Inflammatory macrophage (primary cell): ENCODE measurements at regions not wholly inside any gene's neighbourhood (a gene's known extent, or its start where the extent isn't known, plus 50 kb on each side); places are given as distances from the start of the nearest gene placed in this dataset.

Experiments
- DNase-seq, 2 donors: peaks; one replicate each; pipeline ENCODE4 v3.0.0-alpha.2; 2020 to 2022

DNA sequence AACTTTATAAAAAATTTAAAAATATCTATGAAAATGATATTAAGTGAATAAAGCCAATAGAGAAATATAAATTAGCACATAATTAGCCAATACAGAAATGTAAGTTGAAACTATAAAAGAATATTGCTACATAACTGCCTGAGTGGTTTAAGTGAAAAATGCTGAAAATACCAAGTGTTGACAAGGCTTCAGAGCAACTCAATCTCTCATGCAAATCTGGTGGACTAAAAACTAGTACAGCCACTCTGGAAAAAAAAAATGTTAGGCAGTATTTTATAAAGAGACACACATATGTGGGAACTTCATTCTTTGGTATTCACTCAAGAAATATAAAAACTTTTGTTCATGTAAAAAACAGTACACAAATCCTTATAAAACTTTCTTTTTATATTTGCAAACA, 833.7 kb upstream of the ROBO1 start:
- no peak for DNase-seq

DNA sequence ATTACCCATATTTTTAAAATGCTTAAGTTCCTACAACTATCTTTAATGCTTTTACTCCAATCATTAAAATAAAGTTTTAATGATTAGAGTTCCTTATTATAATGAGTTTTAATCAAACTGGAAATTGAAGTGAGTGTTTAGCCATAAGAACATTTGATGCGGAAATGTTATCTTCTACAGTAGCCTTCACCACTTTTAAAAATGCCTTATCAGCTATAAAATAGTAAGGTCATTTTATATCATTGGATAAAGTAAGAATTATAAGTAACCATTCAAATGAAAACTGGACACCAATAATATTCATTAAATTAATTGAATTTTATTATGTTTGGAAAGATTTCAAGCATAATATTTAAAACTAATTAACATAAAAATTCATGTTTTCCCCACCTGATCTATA, 825.0 kb upstream of the ROBO1 start:
- no peak for DNase-seq

DNA sequence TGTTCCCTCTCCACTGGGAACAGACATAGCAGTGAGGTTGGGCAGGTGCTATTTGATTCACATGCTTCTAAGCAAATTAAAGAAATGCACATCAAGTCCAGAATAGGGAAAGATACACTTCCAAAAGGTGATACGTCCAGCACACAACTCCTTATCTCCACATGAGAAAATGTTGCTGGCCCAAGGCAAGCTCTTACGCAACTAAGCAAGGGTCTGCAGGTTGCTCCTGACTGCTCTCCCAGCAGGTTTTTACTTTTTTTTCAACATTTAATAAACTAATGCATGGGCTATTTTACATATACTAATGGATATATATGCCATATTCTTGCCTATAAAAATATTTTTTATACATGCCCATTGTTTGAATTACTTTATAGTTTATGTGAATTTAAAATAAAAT, 818.5 kb upstream of the ROBO1 start:
- no peak for DNase-seq

DNA sequence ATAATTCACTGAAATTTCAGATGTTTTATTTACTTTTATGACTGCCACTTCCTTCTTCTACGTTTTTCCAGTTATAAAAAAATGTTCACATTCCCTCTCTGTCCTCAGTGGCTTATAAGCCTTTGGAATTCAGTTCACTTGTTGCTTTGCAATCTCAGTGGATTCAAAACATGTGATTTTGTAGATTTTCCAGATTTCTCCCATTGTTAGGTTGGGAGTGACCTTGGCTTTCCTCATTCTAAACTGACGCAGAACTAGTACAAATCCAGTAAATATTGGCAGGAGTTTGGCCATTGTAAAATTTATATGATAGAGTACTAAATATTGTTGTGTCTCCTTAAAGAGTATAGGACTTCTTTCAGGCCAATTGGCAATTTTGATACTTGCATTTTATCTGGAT, 812.3 kb upstream of the ROBO1 start:
- no peak for DNase-seq

DNA sequence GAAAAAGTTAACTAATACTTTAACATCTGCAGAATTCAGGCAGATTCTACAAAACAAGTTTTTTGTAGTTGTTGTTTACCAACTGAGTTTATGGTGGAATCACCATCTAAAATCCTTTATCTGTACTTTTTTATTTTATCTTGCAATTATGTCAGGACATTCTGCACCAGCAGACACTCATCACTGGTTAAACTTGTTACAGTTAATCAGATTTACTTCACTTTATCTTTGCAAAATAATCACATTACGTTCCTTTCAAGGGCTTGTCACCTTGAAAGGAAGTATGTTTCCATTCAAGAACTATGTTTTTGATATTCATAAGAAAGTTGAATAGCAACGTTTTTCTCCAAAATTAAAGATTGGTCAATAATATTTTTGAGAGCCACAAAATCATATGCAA, 796.6 kb upstream of the ROBO1 start:
- no peak for DNase-seq

DNA sequence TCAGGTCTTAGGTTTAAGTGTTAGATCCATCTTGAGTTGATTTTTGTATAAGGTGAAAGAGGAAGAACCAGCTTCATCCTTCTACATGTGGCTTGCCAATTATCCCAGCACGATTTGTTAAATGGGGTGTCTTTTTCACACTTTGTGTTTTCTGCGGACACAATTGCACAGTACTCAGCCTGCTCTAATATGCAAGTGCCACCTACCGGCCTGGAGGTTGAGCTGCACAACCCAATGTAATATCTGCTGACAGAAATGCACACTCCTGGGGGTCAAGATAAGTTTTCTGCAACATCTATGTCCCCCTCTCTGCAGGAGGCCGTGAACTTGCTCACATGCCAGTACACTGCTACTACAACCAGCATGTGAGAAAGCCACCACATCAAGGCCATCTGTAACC, 791.9 kb upstream of the ROBO1 start:
- no peak for DNase-seq

DNA sequence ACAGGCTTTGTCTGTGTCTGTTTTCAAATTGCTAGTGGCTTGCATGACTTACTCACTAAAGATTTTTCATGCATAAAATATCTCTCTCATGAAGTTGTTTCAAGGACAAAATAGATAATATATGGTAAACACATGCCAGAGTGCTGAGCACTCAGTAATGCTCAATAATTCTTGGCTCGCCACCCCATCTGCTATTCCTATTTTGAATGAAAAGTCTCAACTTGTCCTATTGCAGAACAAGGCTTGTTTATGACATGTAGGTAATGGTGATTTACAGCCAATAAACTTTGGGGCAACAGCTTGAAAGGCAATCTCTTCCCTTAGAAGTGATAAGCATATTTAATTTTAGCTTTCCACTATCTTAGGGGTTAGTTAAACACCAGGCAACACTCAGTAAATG, 789.0 kb upstream of the ROBO1 start:
- DNase-seq: no peak

DNA sequence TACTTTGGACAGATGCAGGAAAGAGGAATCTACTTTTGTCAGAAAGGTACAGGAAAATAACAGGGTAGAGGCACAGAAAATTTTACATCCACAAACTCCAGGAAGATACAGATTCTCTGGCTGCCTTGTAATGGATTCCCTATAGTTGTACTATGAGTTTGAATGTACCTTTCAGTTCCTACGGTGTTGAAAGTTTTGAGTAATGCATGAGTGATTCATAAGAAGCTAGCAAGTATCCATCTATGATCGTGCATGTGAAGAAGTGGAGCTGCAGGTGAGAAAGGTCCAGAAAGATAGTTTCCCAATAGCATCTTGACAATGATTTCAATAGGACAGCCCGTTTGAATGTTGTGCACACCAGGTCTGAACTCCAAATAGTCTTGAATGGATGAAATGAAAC, 786.5 kb upstream of the ROBO1 start:
- no peak for DNase-seq

DNA sequence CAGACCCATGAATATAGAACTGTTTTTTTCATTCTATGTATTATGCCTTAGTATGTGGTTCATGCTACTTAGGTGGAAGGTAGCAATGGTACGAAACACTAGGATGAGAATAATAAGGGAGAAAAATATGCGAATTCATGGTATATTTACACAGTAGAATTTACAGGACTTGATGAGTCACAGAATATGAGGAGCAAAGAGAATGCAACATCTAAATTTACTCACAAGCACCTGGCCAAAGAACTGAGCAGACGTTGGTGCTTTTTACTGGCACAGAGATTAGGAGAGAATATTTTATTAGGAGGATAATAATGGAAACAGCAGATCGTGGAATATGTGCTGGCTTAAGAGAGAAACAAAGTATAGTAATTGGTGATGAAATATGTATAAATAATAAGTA, 785.4 kb upstream of the ROBO1 start:
- DNase-seq: no peak

DNA sequence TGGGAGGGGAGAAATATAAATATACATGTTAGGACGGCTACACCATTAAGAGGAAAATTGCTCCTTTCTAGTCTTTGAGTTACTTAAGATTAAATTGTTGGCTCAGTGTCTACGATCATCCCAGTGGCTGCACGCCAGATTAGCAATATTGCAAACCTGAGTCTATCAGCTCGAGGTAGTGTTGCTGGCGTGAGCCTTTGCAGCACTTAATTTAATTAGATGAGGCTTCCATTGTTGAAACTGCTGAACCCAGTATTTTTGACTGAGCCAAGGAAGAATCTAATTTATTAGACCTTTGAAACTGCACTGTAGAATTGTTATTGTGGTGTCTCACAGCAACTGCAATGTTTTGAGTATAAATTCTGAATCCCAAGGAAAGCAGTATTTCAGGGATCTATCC, 782.4 kb upstream of the ROBO1 start:
- no peak for DNase-seq

DNA sequence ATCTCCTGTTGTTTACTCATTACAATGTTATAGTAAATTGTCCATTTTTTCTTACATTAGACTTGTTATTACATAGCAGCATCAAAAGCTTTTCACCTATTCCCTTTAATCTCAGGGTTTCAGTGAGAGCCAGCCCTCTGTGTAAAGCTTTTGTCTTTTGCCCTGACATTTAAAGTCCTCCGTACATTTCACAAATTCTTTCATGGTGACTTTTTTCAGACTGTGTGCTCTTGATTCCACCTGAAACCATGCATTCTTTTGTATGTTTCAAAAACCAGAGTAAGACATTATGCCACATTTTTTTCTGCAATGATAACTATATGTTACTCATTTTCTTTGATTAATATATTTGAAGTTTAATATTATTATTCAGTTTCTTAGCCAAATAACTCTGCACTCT, 781.4 kb upstream of the ROBO1 start:
- DNase-seq: no peak

DNA sequence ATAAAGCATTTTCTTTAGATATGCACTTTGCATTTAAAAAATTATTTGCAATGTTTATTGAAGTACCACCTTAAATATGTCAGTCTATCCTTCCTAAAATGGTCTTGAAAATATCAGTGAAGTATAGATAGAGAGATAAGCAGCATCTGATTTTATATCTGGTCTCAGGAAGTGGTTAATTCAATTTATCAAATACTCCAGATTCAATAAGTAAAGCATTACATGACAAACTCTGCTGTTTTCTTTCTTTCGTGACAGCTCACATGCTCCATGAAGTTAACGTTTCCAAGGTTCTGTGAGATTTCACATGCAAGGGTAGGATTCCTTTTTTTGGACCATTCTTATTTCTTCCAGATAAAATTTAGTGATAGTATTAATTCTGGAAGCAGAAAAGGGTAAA, 775.4 kb upstream of the ROBO1 start:
- DNase-seq: no peak

DNA sequence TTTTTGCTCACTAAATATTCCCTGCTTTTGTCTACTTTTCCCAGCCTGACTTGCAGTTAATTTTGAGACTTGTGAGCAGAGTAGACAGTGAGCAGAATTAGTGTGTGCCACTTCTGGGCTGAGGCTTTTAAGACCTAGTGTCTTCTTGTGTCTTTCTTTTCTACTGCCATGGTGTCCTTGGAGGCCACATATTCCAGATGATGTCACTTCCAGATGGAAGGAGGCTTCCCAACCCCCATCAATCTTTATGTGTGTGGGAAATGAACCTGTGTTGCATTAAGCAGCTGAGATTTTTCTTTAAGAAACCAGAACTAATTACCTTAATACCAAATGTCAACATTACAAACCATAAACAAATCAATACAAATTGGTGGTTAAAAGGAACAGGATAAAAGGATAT, 774.7 kb upstream of the ROBO1 start:
- no peak for DNase-seq

DNA sequence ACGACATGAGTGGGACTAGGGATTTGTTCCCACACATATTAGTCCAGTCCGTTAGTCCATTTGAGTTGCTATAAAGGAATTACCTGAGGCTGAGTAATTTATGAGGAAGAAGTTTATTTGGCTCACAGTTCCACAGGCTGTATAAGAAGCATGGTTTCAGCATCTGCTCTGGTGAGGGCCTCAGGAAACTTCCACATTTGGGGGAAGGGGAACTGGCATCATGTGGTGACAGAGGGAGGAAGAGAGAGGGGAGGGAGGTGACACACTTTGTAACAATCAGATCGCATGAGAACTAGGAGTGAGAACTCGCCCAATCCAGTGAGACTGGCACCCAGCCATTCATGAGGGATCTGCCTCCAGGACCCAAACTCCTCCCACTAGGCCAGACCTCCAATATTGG, 769.9 kb upstream of the ROBO1 start:
- DNase-seq: no peak

DNA sequence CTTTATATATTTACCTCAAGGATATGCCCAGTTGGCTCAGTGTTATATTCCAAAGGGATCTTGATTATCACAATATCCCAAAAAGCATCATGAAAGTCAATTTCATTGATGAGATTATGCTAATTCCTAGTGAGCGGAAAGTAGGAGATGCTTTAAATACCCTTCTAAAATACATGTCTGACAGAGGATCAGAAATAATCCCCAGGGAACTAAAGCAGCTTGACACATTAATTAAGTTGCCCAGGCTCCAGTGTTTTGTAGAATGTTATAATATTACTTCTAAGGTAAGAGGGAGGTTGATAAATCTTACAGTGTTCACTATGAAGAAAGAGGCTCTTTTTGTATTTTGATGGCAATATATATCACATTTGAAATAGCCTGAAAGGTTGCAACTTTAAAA, 767.5 kb upstream of the ROBO1 start:
- DNase-seq: no peak

DNA sequence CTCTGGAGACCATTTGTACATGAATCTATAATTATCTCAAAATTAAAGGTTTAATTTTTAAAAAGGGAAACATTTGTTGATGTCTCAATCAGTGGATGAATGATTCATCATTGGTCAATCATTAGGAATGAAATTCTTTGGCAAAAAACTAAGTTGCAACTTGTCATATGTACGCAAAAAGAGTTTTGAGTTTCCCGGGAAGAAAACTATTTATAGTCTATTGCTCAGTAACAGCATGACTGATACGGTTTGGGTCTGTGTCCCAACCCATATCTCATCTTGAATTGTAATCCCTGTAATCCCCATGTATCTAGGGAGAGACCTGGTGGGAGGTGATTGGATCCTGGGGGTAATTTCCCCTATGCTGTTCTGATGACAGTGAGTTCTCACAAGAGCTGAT, 765.8 kb upstream of the ROBO1 start:
- no peak for DNase-seq

DNA sequence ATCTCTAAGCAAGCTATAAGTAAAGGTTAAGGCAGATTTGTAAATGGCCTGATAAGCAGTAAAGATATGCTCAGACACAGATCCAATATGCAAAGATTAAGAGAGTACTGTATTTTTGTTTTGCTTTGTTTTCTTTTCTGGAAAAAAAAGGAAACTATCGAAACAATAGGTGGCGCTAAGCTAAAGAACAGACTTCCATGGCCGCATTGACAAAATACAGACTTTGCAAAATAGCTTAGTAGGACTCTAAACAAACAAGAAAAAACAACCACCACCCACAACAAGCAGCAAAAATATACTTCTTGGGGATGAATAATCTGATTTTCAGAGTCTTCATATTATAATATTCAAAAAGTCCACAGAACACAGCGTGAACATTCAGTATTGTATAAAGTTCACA, 758.4 kb upstream of the ROBO1 start:
- no peak for DNase-seq

DNA sequence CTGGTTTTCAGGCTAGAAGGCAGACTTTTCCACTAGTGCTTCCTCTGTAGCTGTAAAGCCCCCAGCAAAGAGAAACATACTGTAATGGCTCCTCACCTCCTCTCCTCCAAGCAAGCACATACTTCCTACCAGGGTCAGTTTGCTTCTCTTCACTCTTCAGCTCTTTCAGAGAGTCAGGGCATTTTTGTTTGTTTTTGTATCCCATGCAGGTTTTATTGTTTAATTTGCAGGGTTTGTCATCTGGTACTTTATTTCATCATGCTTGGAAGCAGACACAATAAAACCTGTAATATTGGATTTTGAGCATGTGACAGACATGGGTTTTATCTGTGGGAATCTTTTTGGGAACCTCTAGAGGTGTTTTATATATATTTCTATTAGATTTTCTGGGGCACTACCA, 753.3 kb upstream of the ROBO1 start:
- DNase-seq: no peak

DNA sequence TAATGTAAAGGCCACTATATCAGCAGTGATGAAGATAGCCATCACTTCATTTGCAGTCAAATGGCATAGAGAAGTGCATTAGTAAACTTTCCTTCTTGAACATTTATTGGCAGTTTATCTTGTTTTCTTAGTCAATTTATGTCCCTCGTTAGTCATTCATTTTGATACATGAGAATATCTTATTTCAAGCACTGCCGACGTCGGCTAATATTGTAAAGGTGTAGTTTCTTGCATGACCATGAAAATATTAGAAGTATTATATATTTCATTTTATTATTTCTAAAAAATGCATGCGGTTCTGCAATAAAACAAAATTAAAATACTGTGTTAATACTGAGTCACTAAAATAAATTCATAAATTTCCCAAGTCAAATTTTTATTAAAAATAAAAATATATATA, 751.6 kb upstream of the ROBO1 start:
- DNase-seq: no peak

DNA sequence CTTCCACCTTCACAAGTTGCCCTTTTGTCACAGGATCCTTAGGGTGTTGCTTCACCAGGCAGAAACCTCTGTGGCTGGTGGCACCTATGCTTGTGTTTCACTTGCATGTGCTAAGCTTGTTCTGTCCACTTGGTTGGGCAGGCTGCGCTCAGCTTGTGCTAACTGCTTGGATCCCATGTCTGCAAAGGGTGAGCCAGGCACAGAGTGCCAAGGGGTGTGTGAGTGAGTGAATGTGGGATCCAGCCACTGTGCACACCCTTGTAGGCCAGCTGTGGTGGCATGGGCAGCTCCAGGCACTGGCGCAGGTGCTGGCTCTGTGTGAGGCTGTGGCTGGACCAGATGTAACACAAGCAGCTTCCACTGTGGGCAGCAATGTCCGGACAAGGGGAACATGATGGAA, 728.7 kb upstream of the ROBO1 start:
- DNase-seq: no peak

DNA sequence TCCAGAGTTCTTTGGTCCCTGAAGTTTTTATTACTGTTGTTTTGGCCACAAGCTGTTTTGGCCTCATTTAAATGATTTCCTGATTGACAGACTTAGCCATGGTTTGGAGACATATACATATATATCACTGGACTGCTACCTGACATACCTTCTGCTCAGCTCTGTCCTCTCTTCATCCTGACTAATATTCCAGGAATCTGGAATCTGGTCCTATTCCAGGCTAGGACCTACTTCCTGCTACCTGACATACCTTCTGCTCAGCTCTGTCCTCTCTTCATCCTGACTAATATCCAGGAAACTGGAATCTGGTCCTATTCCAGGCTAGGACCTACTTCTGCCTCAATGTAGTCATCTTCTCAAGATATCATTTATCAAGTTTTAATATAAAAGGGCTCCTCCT, 724.4 kb upstream of the ROBO1 start:
- no peak for DNase-seq

DNA sequence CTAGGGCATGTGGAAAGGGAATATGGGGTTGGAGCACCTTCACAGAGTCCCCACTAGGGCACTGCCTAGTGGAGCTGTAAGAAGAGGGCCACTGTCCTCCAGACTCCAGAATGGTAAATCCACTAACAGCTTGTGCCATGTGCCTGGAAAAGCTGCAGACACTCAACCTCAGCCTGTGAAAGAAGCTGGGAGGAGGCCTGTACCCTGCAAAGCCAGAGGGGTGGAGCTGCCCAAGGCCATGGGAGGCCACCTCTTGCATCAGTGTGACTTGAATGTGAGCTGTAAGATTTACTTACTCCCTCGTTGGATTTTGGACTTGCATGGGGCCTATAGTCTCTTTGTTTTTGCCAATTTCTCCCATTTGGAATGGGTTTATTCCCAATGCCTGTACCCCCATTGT, 705.2 kb upstream of the ROBO1 start:
- no peak for DNase-seq

DNA sequence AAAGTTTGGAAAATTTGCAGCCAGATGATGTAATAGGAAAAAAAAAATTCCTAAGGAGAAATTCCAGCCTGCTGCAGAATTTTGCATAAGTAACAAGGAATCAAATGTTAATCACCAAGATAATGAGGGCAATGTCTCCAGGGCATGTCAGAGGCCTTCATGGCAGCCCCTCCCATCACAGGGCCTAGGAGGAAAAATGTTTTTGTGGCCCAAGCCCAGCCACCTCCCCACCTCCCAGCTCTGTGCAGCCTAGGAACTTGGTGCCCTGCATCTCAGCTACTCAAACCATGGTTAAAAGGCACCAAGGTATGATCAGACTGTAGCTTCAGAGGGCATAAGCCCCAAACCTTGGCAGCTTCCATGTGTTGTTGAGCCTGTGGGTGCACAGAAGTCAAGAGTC, 704.7 kb upstream of the ROBO1 start:
- no peak for DNase-seq

DNA sequence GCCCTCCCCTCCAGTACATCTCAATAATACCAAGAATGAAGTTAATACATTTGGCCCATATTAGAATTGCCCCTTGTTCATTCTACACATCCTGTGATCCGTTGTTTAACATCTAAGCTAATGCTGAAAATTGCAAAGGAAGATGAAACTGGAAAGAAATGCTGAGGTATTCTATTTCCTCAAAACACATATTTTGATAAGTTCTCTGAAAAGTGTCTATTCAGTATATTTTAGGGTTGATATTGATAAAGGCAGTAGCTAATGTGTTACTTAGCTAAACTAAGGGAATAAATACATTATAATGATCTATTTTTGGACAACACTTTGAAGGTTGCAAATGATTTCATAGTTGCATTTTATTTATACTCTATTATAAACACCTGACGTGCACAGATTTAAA, 702.6 kb upstream of the ROBO1 start:
- no peak for DNase-seq

DNA sequence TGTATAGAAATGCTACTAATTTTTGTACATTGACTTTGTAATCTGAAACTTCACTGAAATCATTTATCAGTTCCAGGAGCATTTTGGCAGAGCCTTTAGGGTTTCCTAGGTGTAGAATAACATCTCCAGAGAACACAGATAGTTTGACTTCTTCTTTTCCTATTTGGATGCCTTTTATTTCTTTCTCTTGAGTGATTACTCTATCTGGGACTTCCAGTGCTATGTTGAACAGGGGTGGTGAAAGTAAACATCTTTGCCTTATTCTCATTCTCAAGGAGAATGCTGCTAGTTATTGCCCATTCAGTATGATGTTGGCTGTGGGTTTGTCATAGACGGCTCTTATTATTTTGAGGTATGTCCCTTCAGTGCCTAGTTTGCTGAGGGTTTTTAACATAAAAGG, 697.9 kb upstream of the ROBO1 start:
- no peak for DNase-seq

DNA sequence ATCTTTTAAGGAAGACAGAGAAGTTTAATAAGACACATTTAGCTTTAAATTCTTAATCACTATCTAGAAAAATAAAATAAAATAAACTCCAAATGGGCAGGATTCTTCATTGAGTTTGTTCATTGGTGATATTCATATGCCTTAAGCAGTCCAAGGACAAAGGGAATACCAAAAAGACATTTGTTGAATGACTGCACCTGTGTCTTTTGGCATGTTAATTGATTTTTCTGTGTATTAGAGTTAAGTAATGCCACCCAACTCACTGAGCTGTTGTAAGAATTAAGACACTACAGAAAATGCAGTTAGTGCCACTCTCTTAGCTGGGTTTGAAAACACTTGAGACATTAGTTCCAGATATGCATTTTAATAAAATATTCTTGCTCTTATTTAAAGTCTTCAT, 683.6 kb upstream of the ROBO1 start:
- no peak for DNase-seq
